Activated CD8-positive, alpha-beta memory T cell treated with anti-CD3 and anti-CD28 coated beads, Interleukin-2, amount 50 U/mL, for 4 hours (primary cell): ENCODE measurements at regions not wholly inside any gene's neighbourhood (a gene's known extent, or its start where the extent isn't known, plus 50 kb on each side); places are given as distances from the start of the nearest gene placed in this dataset.

Source experiments
- DNase-seq: peaks from one replicate; pipeline ENCODE4 v3.0.0-alpha.2; 2020

GRCh38 chr9:107759009-107759822 lies 269.6 kb upstream of the KLF4 start:
- DNase-seq: no peak

- DNase-seq: no peak
These were observed 266.5 kb upstream of the KLF4 start for GRCh38 chr9:107756091-107756490.

GRCh38 chr9:107755246-107755645 lies 265.7 kb upstream of the KLF4 start:
- DNase-seq: no peak

GRCh38 chr9:107751567-107752210 lies 262.1 kb upstream of the KLF4 start:
- no peak for DNase-seq

- no peak for DNase-seq
These were observed 261.4 kb upstream of the KLF4 start for GRCh38 chr9:107750741-107751566.

GRCh38 chr9:107749787-107750444 lies 260.3 kb upstream of the KLF4 start:
- DNase-seq: no peak

GRCh38 chr9:107744873-107745272 lies 255.3 kb upstream of the KLF4 start:
- no peak for DNase-seq

GRCh38 chr9:107742531-107743309 lies 253.2 kb upstream of the KLF4 start:
- DNase-seq: no peak

GRCh38 chr9:107740088-107740980 lies 250.8 kb upstream of the KLF4 start:
- no peak for DNase-seq

- DNase-seq: no peak
These were observed 250.1 kb upstream of the KLF4 start for GRCh38 chr9:107739601-107740082.

- no peak for DNase-seq
These were observed 249.2 kb upstream of the KLF4 start for GRCh38 chr9:107738789-107739188.

GRCh38 chr9:107737987-107738743 lies 248.6 kb upstream of the KLF4 start:
- DNase-seq: no peak

GRCh38 chr9:107737610-107737986 lies 248.0 kb upstream of the KLF4 start:
- DNase-seq: no peak

- no peak for DNase-seq
These were observed 246.3 kb upstream of the KLF4 start for GRCh38 chr9:107735821-107736220.

GRCh38 chr9:107734256-107735013 lies 244.9 kb upstream of the KLF4 start:
- DNase-seq: no peak

GRCh38 chr9:107733523-107733894 lies 243.9 kb upstream of the KLF4 start:
- no peak for DNase-seq

GRCh38 chr9:107732781-107733522 lies 243.4 kb upstream of the KLF4 start:
- no peak for DNase-seq

GRCh38 chr9:107731115-107731762 lies 241.7 kb upstream of the KLF4 start:
- no peak for DNase-seq
